Adrenal gland (tissue), 5 donors: ENCODE measurements at regions not wholly inside any gene's neighbourhood (a gene's known extent, or its start where the extent isn't known, plus 50 kb on each side); places are given as distances from the start of the nearest gene placed in this dataset.

Experiments used
- CTCF ChIP-seq, 6 experiments: fragments of 450-650 bp in 4 of 6; fragments of 200-600 bp in 2 of 6; sonication (generic) in 1 of 6; IDR thresholded peaks; 1 replicate in 5 of 6; 2 replicates in 1 of 6; pipeline versions ENCODE4 v1.5.1 to v1.8.0; 2016 to 2021; ENCODE audit warnings: antibody characterized with exemption in 6 of 6, mild to moderate bottlenecking in 2 of 6, moderate library complexity in 1 of 6
- POLR2A ChIP-seq, 2 donors: fragments of 450-650 bp; IDR thresholded peaks; one replicate each; pipeline ENCODE4 v1.6.1; 2017; ENCODE audit warnings: antibody characterized with exemption in 2 of 2, mild to moderate bottlenecking in 2 of 2, moderate library complexity in 1 of 2
- donor health status: DM: no; HTN: no; CAD: no.

GRCh38 chr4:108483650-108484049 is 136.7 kb upstream of the RPL34 start:
- TF ChIP-seq CTCF (IDR thresholded peaks at IDR 0.05) (no peak), POLR2A (IDR thresholded peaks at IDR 0.05) (no peak)
